Large intestine (tissue), 3 donors: ENCODE measurements at regions not wholly inside any gene's neighbourhood (a gene's known extent, or its start where the extent isn't known, plus 50 kb on each side); places are given as distances from the start of the nearest gene placed in this dataset.
A peak's percentile ranks its signal among the peaks of the same experiment; 100 is the strongest.

Experiments used
- DNase-seq, 2 donors: peaks; one replicate each; pipeline versions ENCODE4 v3.0.0 to v3.0.0-alpha.2; 2013
- H3K27ac ChIP-seq: one replicate; pipeline ENCODE4 v1.5.1; 2013; ENCODE audit warnings: low read length
- H3K27me3 ChIP-seq: 2 replicates; pipeline ENCODE4 v1.6.1; 2013; ENCODE audit warnings: low read length; ENCODE audit not compliant: control insufficient read depth, insufficient read depth
- H3K36me3 ChIP-seq: 2 replicates; pipeline ENCODE4 v1.6.1; 2013; ENCODE audit warnings: low read length; ENCODE audit not compliant: control insufficient read depth, insufficient read depth
- H3K4me1 ChIP-seq: one replicate; pipeline ENCODE4 v1.6.1; 2013; ENCODE audit warnings: low read length; ENCODE audit not compliant: control insufficient read depth, insufficient read depth
- H3K4me3 ChIP-seq: one replicate; pipeline ENCODE4 v1.5.1; 2013; ENCODE audit warnings: low read length
- H3K9me3 ChIP-seq: one replicate; pipeline ENCODE4 v1.6.1; 2013; ENCODE audit warnings: mild to moderate bottlenecking, low read depth, low read length, moderate library complexity; ENCODE audit not compliant: control insufficient read depth
- WGBS: methylation state at CpG from one replicate; pipeline ENCODE4 v1.1.5; 2013; ENCODE audit warnings: low lambda C conversion rate; ENCODE audit not compliant: insufficient coverage; 5-methylcytosine and 5-hydroxymethylcytosine counted together

- Histone ChIP-seq H3K4me3 (no peak overlapping the region), H3K27me3 (no peaks in the 10 kb centered on the region), H3K27ac (no peak overlapping the region), H3K4me1 (peaks cover 28% of the 10 kb centered on the region), H3K36me3 (no peaks in the 10 kb centered on the region), H3K9me3 (peaks cover 5% of the 10 kb centered on the region)
- 0% methylated on average over 1 of the region's 6 CpGs for WGBS
- peak in 1 of 2 donors; percentile 78 for DNase-seq
These were observed 505.4 kb downstream of the CD83 start for GRCh38 chr6:14622909-14623505.

DNA sequence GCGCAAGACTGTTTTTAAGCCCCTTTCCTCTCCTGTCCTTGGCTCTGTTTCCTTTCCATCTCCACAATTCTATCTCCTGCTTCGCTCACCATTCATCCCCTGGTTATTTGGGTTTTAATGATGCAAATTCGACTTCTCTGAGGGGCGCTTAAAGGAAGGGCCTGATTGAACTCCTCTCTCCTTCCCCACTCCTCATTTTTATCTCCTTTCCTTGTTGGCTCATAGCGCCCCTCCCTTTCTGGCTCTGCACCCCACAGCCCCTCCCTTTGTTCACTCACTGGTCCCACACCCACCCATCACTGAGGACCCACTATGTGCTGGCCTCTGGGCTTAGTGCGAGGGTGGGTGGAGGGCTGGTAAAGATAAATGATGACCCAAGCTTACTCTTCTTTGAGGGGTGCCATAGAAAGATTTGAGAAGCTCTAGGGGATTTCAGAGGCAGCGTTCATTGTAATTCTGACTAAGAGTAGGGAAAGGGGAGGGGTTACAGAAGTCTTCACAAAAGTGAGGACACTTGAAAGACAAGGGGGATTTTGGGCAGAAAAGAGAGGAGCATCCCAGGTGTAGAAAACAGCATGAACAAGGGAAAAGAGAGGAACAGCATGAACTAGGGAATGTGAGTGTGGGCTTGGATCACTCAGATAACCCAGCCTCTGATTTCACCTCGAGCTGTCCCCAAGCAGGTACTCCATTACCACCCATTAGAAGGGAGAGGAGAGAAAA, 507.8 kb downstream of the CD83 start:
- H3K9me3 ChIP-seq: peaks cover 5% of the 10 kb centered on the region

DNA sequence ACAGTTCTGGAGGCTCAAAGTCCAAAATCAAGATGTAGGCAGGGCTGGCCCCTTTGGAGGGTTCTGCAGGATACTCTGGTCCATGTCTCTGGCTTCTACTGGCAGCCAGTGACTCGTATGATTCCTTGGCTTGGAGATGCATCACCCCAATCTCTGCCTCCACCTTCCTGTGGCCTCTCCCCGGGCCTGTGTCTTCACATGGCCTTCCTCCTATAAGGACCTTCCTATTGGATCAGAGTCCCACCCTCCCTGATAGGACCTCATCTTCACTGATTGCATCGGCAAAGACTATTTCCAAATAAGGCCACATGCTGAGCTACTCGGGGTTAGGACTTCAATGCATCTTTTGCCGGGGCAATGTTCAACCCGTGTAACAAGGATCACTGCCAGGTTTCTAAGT, 509.0 kb downstream of the CD83 start:
- peak in 1 of 2 donors; percentile 50 for DNase-seq
- H3K4me1 ChIP-seq: peaks cover 21% of the 10 kb centered on the region
- no peak overlapping the region for H3K4me3 ChIP-seq
- no peaks in the 10 kb centered on the region for H3K36me3 ChIP-seq
- peaks cover 5% of the 10 kb centered on the region for H3K9me3 ChIP-seq
- WGBS: no CpG with 5 or more reads among the region's 6 CpGs
- H3K27me3 ChIP-seq: no peaks in the 10 kb centered on the region
- H3K27ac ChIP-seq: no peak overlapping the region

More for the DNA sequence above, 507.8 kb downstream of the CD83 start:
- Histone ChIP-seq H3K4me3 (no peak overlapping the region), H3K36me3 (no peaks in the 10 kb centered on the region), H3K27me3 (no peaks in the 10 kb centered on the region), H3K27ac (no peak overlapping the region), H3K4me1 (peaks cover 28% of the 10 kb centered on the region)
- WGBS: 96% methylated on average over 3 of the region's 8 CpGs
- DNase-seq: no peak

DNA sequence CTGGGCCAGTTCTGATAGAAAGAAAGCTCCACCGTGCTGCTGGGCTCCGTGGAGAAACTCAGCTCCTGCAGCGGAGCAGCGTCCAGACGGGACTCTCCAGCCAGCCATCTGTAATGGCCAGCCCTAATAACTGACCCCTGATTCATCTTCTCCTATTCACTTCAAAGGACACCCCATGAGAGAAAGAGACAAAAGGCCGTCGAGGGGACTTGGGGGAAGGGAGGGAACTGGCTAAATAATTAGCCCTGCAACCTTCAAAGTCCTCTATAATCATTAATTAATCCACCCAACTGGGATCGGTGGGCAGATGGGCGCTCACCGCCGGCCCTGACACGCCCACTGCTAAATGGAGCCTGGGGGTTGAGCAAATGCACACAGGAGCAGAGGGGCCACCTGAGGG, 512.4 kb downstream of the CD83 start:
- 40% methylated on average over 1 of the region's 12 CpGs for WGBS
- Histone ChIP-seq H3K27ac (no peak overlapping the region), H3K36me3 (no peaks in the 10 kb centered on the region)

GRCh38 chr6:14633479-14633878, 515.9 kb downstream of the CD83 start:
- Histone ChIP-seq H3K9me3 (no peaks in the 10 kb centered on the region), H3K27ac (no peak overlapping the region), H3K4me3 (no peak overlapping the region), H3K36me3 (no peaks in the 10 kb centered on the region), H3K4me1 (no peaks in the 10 kb centered on the region), H3K27me3 (no peaks in the 10 kb centered on the region)
- DNase-seq: no peak
- no CpG with 5 or more reads among the region's 3 CpGs for WGBS

More for the DNA sequence above, 512.4 kb downstream of the CD83 start:
- no peak for DNase-seq
- Histone ChIP-seq H3K27me3 (no peaks in the 10 kb centered on the region), H3K4me1 (no peaks in the 10 kb centered on the region), H3K9me3 (peaks cover 5% of the 10 kb centered on the region), H3K4me3 (no peak overlapping the region)

- Histone ChIP-seq H3K4me3 (no peak overlapping the region), H3K36me3 (no peaks in the 10 kb centered on the region), H3K4me1 (peaks cover 4% of the 10 kb centered on the region), H3K27ac (no peak overlapping the region), H3K27me3 (no peaks in the 10 kb centered on the region), H3K9me3 (no peaks in the 10 kb centered on the region)
- WGBS: no CpG with 5 or more reads among the region's 9 CpGs
- no peak for DNase-seq
These were observed 516.5 kb downstream of the CD83 start for GRCh38 chr6:14634072-14634471.

GRCh38 chr6:14635195-14635594, 517.6 kb downstream of the CD83 start:
- Histone ChIP-seq H3K36me3 (no peaks in the 10 kb centered on the region), H3K9me3 (no peaks in the 10 kb centered on the region), H3K27ac (no peak overlapping the region), H3K4me3 (no peak overlapping the region), H3K27me3 (no peaks in the 10 kb centered on the region), H3K4me1 (peaks cover 9% of the 10 kb centered on the region)
- no peak for DNase-seq
- WGBS: 0% methylated on average over 1 of the region's 1 CpG

- 80% methylated on average over 1 of the region's 6 CpGs for WGBS
- Histone ChIP-seq H3K36me3 (no peaks in the 10 kb centered on the region), H3K27me3 (no peaks in the 10 kb centered on the region), H3K4me3 (no peak overlapping the region), H3K4me1 (peaks cover 9% of the 10 kb centered on the region), H3K9me3 (no peaks in the 10 kb centered on the region), H3K27ac (no peak overlapping the region)
- no peak for DNase-seq
These were observed 518.5 kb downstream of the CD83 start for GRCh38 chr6:14635934-14636591.

GRCh38 chr6:14638435-14638905, 520.9 kb downstream of the CD83 start:
- 0% methylated on average over 2 of the region's 4 CpGs for WGBS
- DNase-seq: no peak
- Histone ChIP-seq H3K4me1 (peaks cover 9% of the 10 kb centered on the region), H3K36me3 (no peaks in the 10 kb centered on the region), H3K27ac (no peak overlapping the region), H3K27me3 (no peaks in the 10 kb centered on the region), H3K4me3 (no peak overlapping the region), H3K9me3 (no peaks in the 10 kb centered on the region)

- DNase-seq: peak; percentile 47 to 73
- Histone ChIP-seq H3K36me3 (no peaks in the 10 kb centered on the region), H3K4me3 (peak overlapping the region; percentile 24), H3K4me1 (peaks cover 9% of the 10 kb centered on the region), H3K27me3 (no peaks in the 10 kb centered on the region), H3K27ac (no peak overlapping the region), H3K9me3 (no peaks in the 10 kb centered on the region)
- no CpG with 5 or more reads among the region's 13 CpGs for WGBS
These were observed 521.6 kb downstream of the CD83 start for GRCh38 chr6:14638906-14639761.
